ENCODE measurements at regions not wholly inside any gene's neighbourhood (a gene's known extent, or its start where the extent isn't known, plus 50 kb on each side); places are given as distances from the start of the nearest gene placed in this dataset.
A peak's percentile ranks its signal among the peaks of the same experiment; 100 is the strongest.

- ChIA-PET CTCF (interaction anchor here (0.9 kb wide), 1 partner anchor 14 kb away, joined by 3 read pairs; no protein-coding TSS in a partner anchor), POLR2A (ENCODE audit: unreplicated experiment) (no interaction called here)
- Histone ChIP-seq H4K8ac (ENCODE audit: low read depth in 2 of 2, low read length in 2 of 2) (peak overlapping the region in 1 of 2 experiments; percentile 44; a peak in 2 of 4 replicates), H2BK120ac (ENCODE audit: low read depth, low read length) (no peak overlapping the region), H2BK15ac (ENCODE audit: low read depth, low read length) (no peak overlapping the region), H2BK20ac (ENCODE audit: low read depth, low read length) (peak overlapping the region; percentile 60), H3K23ac (ENCODE audit: low read depth, low read length) (no peak overlapping the region), H4K20me1 (ENCODE audit: insufficient read depth, low read length) (no peaks in the 10 kb centered on the region), H2AFZ (replicated peaks; ENCODE audit: low read length, poor library complexity) (peak overlapping the region; percentile 75), H3K9me3 (ENCODE audit: control insufficient read depth, insufficient read depth, low read length) (0 out of 2 replicates have a peak, but pooled peaks cover 2% of the 10 kb centered on the region), H3K9me1 (ENCODE audit: insufficient read depth, low read length) (peaks cover 8% of the 10 kb centered on the region), H3K56ac (ENCODE audit: extremely low read depth, insufficient read depth, low read length) (no peak overlapping the region), H3K4me1 (ENCODE audit: control insufficient read depth, insufficient read depth, low read length) (peaks cover 6% of the 10 kb centered on the region), H3K4me3 (ENCODE audit: insufficient read depth, low read depth, low read length) (no peak overlapping the region), H3K14ac (replicated peaks; ENCODE audit: low read depth, low read length) (peak overlapping the region; percentile 13), H3K79me1 (ENCODE audit: low read depth in 1 of 2, low read length in 2 of 2) (no peaks in the 10 kb centered on the region), H3K27me3 (ENCODE audit: control insufficient read depth, insufficient read depth, low read length) (no peaks in the 10 kb centered on the region), H2AK5ac (ENCODE audit: low read depth, low read length) (no peak overlapping the region), H2AK9ac (replicated peaks; ENCODE audit: low read depth, low read length, poor library complexity) (no peak overlapping the region), H3K18ac (ENCODE audit: low read depth, low read length) (peak overlapping the region; percentile 79; the same call in 1 of the 2 replicates), H3K4ac (ENCODE audit: low read depth, low read length) (peak overlapping the region; percentile 1), H4K5ac (ENCODE audit: low read depth, low read length) (no peak overlapping the region), H2BK5ac (ENCODE audit: low read depth, low read length, poor library complexity, severe bottlenecking) (no peak overlapping the region), H3K4me2 (ENCODE audit: low read depth, low read length) (peak overlapping the region; percentile 50; the same call in 1 of the 2 replicates), H3K9ac (ENCODE audit: low read depth, low read length) (no peak overlapping the region), H3K27ac (ENCODE audit: insufficient read depth, low read length) (no peak overlapping the region), H4K91ac (ENCODE audit: insufficient read depth, low read depth, low read length) (no peak overlapping the region), H3K36me3 (ENCODE audit: control insufficient read depth, insufficient read depth, low read length) (no peaks in the 10 kb centered on the region)
- peak; percentile 48 for ATAC-seq (ENCODE audit: low read depth)
- intact Hi-C loops (cut with micrococcal nuclease) (no loop called here), dilution Hi-C loops (cut with HindIII; ENCODE audit: low sequenced_read_pairs, unreplicated experiment) (no loop called here), in situ Hi-C loops (cut with MboI; ENCODE audit: low sequenced_read_pairs) (no loop called here)
- BruUV-seq (replicated peaks): no TSS peak
- no CpG with 5 or more reads among the region's 6 CpGs for WGBS, 2 experiments (ENCODE audit: extremely low coverage in 2 of 2, insufficient read length in 1 of 2)
- peak; percentile 29 for DNase-seq
- TF ChIP-seq ELK1 (IDR thresholded peaks at IDR 0.05; ENCODE audit: borderline replicate concordance, low read depth, low read length) (no peak), RCOR1 (IDR thresholded peaks at IDR 0.05; ENCODE audit: insufficient replicate concordance, low read length) (no peak), RAD21 (IDR thresholded peaks at IDR 0.05; ENCODE audit: low read length) (no peak), NFE2L2 (IDR thresholded peaks at IDR 0.05; ENCODE audit: low read depth, low read length) (no peak), USF2 (IDR thresholded peaks at IDR 0.05; ENCODE audit: low read depth, low read length) (no peak), CEBPB (IDR thresholded peaks at IDR 0.05; ENCODE audit: low read depth, low read length) (no peak), MXI1 (IDR thresholded peaks at IDR 0.05; ENCODE audit: borderline replicate concordance, low read depth, low read length) (no peak), FOS (IDR thresholded peaks at IDR 0.05; ENCODE audit: low read depth, low read length) (no peak), RFX5 (IDR thresholded peaks at IDR 0.05; ENCODE audit: low read depth, low read length) (no peak), CHD1 (IDR thresholded peaks at IDR 0.05; ENCODE audit: low read depth, low read length) (no peak), CTCF (conservative IDR thresholded peaks at IDR 0.05; ENCODE audit: low read depth, low read length) (no peak), SMC3 (IDR thresholded peaks at IDR 0.05; ENCODE audit: low read depth, low read length) (no peak), POLR2A (IDR thresholded peaks at IDR 0.05; ENCODE audit: low read depth, low read length) (no peak), BHLHE40 (IDR thresholded peaks at IDR 0.05; ENCODE audit: low read depth, low read length) (no peak), MAFK (IDR thresholded peaks at IDR 0.05; ENCODE audit: low read depth, low read length) (no peak), MAZ (IDR thresholded peaks at IDR 0.05; ENCODE audit: borderline replicate concordance, low read depth, low read length) (no peak)
Measured at GRCh38 chr11:127656116-127656836, 655.7 kb upstream of the KIRREL3 start.
